NB4 (cell line): ENCODE measurements at regions not wholly inside any gene's neighbourhood (a gene's known extent, or its start where the extent isn't known, plus 50 kb on each side); places are given as distances from the start of the nearest gene placed in this dataset.

Experiments
- DNase-seq: peaks from one replicate; pipeline ENCODE4 v3.0.0; 2010; ENCODE audit warnings: low read depth
- H3K4me3 ChIP-seq: one replicate; pipeline ENCODE4 v1.5.1; 2011; ENCODE audit warnings: mild to moderate bottlenecking, low read depth, low read length, moderate library complexity
- MAX ChIP-seq: IDR thresholded peaks from 2 replicates; pipeline ENCODE4 v1.6.1; 2011; ENCODE audit warnings: low read depth, low read length
- MYC ChIP-seq: IDR thresholded peaks from 2 replicates; pipeline ENCODE4 v1.6.1; 2011; ENCODE audit warnings: low read depth, low read length
- POLR2A ChIP-seq: IDR thresholded peaks from 2 replicates; pipeline ENCODE4 v1.6.1; 2011; ENCODE audit warnings: mild to moderate bottlenecking; ENCODE audit not compliant: insufficient read length; ENCODE audit errors: extremely low read depth
- TF ChIP-seq, protein P1 (sequence below): IDR thresholded peaks from one replicate; pipeline ENCODE4 v1.5.1; 2012; ENCODE audit warnings: low read depth, low read length

GRCh38 chr4:35025152-35025834 is 1219.0 kb downstream of the ARAP2 start:
- no peak for DNase-seq
- TF ChIP-seq, protein P1, sequence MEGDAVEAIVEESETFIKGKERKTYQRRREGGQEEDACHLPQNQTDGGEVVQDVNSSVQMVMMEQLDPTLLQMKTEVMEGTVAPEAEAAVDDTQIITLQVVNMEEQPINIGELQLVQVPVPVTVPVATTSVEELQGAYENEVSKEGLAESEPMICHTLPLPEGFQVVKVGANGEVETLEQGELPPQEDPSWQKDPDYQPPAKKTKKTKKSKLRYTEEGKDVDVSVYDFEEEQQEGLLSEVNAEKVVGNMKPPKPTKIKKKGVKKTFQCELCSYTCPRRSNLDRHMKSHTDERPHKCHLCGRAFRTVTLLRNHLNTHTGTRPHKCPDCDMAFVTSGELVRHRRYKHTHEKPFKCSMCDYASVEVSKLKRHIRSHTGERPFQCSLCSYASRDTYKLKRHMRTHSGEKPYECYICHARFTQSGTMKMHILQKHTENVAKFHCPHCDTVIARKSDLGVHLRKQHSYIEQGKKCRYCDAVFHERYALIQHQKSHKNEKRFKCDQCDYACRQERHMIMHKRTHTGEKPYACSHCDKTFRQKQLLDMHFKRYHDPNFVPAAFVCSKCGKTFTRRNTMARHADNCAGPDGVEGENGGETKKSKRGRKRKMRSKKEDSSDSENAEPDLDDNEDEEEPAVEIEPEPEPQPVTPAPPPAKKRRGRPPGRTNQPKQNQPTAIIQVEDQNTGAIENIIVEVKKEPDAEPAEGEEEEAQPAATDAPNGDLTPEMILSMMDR = no peak
- TF ChIP-seq POLR2A = no peak
- no peak for TF ChIP-seq MYC
- no peak for TF ChIP-seq MAX
- no peak overlapping the region for H3K4me3 ChIP-seq

DNA sequence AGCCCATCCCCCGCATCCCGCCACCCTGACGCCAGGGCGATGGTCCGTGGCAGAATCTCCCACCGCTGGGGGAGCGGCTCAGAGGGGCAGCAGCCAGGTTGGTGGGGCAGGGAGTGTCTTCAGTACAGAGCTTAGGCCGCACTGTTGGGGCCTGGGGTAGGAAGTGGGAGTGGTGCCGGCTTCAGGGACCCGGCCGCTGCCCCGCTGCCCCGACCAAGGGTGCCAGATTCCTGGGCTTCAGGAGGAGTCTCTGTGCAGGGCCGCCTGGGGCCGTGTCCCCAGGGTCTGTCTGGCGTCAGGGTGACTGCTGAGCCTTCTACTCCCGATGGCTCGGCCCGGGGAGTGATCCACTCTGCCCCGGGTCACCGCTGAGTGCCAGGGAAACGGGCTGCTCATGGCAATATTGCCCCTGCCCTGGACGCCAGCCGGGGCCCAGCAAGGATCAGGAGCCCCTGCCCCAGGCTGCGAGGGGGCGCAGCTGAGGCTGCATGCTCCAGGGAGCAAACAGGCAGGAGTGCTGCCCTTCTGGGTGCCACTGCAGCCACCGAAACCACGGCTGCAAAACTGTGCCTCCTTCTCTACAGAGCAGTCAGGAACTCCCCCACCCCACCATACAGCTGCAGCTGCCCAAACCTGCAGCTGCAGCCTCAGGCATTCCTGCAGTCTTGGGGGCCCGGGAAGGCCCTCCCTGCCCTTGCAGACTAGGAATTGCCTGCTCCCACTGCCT is 1206.1 kb downstream of the ARAP2 start:
- TF ChIP-seq POLR2A = no peak
- TF ChIP-seq, protein P1 = no peak
- no peak for TF ChIP-seq MAX
- TF ChIP-seq MYC = no peak
- no peak for DNase-seq

DNA sequence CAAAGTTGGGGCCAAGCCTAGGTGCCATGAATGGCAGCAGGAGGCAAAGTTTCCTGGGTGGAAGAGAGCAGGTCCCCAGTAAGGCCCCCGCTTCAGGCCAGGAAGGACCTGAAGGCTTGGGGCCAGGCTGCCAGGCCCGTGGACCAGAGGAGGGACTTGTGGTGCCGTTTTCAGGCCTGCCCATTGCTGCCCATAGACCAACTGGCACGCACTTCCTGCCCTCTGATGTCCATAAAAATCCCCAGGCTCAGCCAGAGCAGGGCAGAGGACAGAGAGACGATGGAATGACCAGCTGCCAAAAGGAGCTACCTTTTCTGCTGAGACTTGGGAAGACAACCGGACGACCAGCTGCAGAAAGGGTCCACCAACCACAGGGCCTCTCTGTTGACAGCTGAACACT is 1205.5 kb downstream of the ARAP2 start:
- H3K4me3 ChIP-seq = no peak overlapping the region
- DNase-seq = no peak
- TF ChIP-seq MYC = no peak
- TF ChIP-seq MAX = no peak
- TF ChIP-seq, protein P1 = no peak
- TF ChIP-seq POLR2A = no peak

More for the DNA sequence above, 1206.1 kb downstream of the ARAP2 start:
- H3K4me3 ChIP-seq = no peak overlapping the region

GRCh38 chr4:35052546-35052945 is 1191.8 kb downstream of the ARAP2 start:
- TF ChIP-seq MYC = no peak
- TF ChIP-seq, protein P1 = no peak
- no peak for TF ChIP-seq MAX
- TF ChIP-seq POLR2A = no peak
- DNase-seq = no peak
- no peak overlapping the region for H3K4me3 ChIP-seq

DNA sequence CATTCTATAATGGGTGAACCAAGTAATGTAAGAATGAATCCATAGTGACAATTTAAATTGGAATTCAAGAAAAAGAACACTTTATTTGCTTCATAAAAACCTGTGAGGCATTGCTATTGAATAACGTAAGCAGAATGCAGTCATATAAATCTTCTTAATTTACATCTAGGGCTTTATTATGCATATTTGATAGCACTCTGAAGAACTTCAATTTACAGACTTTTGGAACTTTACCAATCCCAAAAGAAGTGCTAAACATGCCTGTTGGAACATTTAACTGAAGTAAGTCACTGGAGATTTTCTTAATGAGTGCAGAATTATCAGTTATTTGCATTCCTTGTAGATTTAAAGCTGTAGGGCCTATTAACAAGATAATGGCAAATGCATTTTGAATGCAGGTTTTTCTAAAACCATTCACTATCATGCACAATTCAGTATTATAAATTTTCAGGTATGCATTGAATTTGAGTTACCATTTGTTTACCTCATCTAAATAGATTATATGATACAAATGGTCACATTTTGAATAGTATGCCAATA is 1181.2 kb downstream of the ARAP2 start:
- no peak for TF ChIP-seq POLR2A
- no peak for TF ChIP-seq MYC
- TF ChIP-seq MAX = no peak
- TF ChIP-seq, protein P1 = no peak
- no peak overlapping the region for H3K4me3 ChIP-seq
- DNase-seq = no peak
